Left renal pelvis (tissue), 4 donors: ENCODE measurements at regions not wholly inside any gene's neighbourhood (a gene's known extent, or its start where the extent isn't known, plus 50 kb on each side); places are given as distances from the start of the nearest gene placed in this dataset.

Experiments
- DNase-seq, 4 donors: peaks; one replicate each; pipeline ENCODE4 v3.0.0-alpha.2; 2013; ENCODE audit warnings: low read depth in 4 of 4, low spot score in 3 of 4

- DNase-seq: no peak
Measured at GRCh38 chr6:95142101-95142500, 435.2 kb upstream of the MANEA start.

GRCh38 chr6:95142661-95143335 lies 434.5 kb upstream of the MANEA start:
- no peak for DNase-seq

GRCh38 chr6:95143408-95144180 lies 433.7 kb upstream of the MANEA start:
- DNase-seq: no peak

- DNase-seq: no peak
Measured at GRCh38 chr6:95145457-95145856, 431.9 kb upstream of the MANEA start.

- DNase-seq: no peak
Measured at GRCh38 chr6:95159557-95159956, 417.8 kb upstream of the MANEA start.

- no peak for DNase-seq
Measured at GRCh38 chr6:95169775-95170174, 407.6 kb upstream of the MANEA start.

GRCh38 chr6:95175927-95176675 lies 401.2 kb upstream of the MANEA start:
- no peak for DNase-seq

GRCh38 chr6:95185874-95186273 lies 391.5 kb upstream of the MANEA start:
- DNase-seq: no peak

GRCh38 chr6:95186710-95187109 lies 390.6 kb upstream of the MANEA start:
- DNase-seq: no peak

GRCh38 chr6:95197590-95197989 lies 379.7 kb upstream of the MANEA start:
- DNase-seq: no peak

GRCh38 chr6:95203153-95203754 lies 374.1 kb upstream of the MANEA start:
- no peak for DNase-seq

- no peak for DNase-seq
Measured at GRCh38 chr6:95204178-95204577, 373.2 kb upstream of the MANEA start.

GRCh38 chr6:95208621-95209020 lies 368.7 kb upstream of the MANEA start:
- no peak for DNase-seq

- DNase-seq: no peak
Measured at GRCh38 chr6:95209074-95209473, 368.3 kb upstream of the MANEA start.

GRCh38 chr6:95216555-95216954 lies 360.8 kb upstream of the MANEA start:
- DNase-seq: no peak

GRCh38 chr6:95227351-95227750 lies 350.0 kb upstream of the MANEA start:
- no peak for DNase-seq

GRCh38 chr6:95228636-95229035 lies 348.7 kb upstream of the MANEA start:
- no peak for DNase-seq

GRCh38 chr6:95230071-95230740 lies 347.1 kb upstream of the MANEA start:
- DNase-seq: no peak

GRCh38 chr6:95231416-95231815 lies 345.9 kb upstream of the MANEA start:
- DNase-seq: no peak

GRCh38 chr6:95232446-95232845 lies 344.9 kb upstream of the MANEA start:
- DNase-seq: no peak

- no peak for DNase-seq
Measured at GRCh38 chr6:95233879-95234278, 343.5 kb upstream of the MANEA start.
